ENCODE measurements at regions not wholly inside any gene's neighbourhood (a gene's known extent, or its start where the extent isn't known, plus 50 kb on each side); places are given as distances from the start of the nearest gene placed in this dataset.
"Not testable (repeated sequence)": the region's sequence is repeated elsewhere in the genome, so short reads cannot be mapped to it uniquely, and the experiment has no call there.

DNA sequence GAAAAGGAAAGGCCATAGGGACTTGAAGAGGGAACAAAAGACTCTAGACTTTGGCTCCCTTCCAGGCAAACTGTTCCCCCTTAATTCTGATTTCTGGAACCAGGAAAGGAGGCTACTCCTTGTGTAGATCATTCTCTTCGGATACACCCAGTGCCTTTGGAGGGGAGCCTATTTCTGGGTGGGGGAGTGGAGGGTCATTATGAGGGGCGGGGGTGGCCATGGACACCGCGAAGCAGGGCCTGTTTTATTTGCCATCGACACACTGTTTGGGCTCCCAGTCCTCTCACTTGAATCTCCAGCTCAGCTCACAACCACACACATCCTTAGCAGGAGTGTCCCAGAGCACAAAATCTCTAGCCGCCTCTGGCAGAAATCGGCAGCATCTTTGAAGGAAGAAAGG lies 132.3 kb downstream of the PXDC1 start:
- no peak for DNase-seq (ENCODE audit: low spot score)

DNA sequence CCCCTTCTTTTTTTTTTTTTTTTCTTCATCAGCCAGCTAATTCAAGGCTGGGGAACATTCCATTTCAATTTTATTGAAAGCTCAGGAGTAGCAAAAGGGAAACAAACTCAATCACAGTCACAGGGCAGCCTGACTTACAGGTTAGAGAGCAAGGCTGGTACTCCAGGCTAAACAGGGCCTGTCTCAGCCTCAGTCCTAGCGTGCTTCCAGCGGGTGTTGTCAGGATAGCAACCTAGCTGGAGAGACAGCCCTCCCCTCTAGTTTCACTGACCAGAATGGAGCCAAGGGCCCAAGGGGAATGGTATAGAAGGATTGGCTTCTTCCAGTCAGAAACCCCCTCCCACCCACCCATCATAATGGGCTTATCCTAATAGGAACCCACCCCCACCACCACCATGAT lies 132.9 kb downstream of the PXDC1 start:
- DNase-seq (ENCODE audit: low spot score): no peak

DNA sequence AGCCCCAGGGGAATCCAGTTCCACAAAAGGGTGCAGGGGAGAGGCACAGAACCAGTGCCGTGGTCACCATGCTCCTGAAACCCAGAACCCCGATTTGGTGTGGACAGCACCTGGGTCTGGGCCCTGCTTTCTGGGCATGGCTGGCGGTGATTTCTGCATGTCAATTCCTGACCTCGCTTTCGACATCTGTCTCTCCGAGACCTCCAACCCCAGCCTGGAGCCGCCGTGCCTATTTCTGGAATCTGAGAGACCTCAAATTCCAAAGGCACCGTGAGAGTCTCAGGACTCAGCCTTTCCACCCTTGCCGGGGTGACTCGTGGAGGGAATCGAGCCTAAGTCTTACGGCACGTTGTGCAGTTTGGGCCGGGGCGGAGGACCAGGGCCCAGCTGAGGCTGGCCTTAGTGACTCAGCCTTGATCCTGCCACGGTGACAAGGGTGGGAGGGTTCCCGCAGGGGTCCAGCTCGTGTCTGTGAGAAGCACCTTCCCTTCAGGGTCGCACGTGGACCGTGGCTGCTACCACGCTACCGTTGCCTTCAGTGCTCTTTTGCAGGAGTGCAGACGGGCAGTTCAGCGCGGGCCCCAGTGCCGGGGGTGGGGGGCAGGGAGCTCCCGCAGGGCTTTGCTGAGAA lies 133.7 kb downstream of the PXDC1 start:
- no peak for DNase-seq (ENCODE audit: low spot score)

DNA sequence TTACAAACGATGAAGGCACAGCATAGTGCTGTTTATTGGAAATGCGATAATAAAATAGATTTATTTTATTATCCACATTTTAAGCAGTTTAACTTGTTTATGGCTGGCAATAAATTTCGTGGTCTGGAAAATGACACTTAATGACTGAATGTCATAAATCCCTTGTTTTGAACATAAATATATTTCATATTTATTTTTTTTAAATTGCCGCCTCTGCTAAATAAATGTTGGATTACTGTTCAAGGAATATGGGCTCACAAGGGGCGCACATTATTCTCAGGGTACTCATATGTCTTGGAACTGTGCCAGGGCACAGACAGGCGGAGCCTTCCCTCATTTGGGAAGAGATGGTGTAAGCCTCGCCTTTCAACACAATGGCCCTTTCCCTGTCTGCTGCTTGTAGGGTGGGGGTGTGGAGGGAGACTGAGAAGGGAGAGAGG lies 134.3 kb downstream of the PXDC1 start:
- no peak for DNase-seq (ENCODE audit: low spot score)

DNA sequence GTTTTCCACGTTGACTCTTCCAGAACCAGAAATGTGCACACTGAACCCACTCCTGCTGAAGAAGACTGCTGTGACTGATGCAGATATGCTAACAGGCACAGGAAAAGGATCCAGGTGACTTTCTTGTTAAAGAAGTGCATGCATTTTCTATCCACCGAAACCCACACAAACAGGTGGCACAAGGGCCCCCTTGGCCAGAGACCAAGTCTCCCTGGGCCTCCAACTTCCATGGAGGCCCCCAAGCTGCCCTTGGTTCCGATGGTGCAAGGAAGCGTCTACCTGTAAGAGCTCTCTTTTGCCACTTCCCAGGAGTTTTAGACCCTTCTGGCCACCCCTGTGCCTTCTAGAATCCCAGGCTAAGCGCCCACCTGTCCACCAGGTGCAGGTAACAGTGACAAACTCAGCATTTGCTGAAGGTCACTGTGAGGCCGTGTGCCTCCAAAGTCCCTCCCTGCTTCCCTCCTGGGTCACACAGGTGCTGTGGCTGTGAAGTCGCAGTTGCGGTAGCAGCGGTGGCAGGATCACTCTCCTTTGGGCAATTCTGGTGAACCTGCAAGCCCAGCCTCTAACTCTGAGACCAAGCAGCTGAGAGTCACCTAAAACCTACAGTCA lies 134.8 kb downstream of the PXDC1 start:
- DNase-seq (ENCODE audit: low spot score): no peak

DNA sequence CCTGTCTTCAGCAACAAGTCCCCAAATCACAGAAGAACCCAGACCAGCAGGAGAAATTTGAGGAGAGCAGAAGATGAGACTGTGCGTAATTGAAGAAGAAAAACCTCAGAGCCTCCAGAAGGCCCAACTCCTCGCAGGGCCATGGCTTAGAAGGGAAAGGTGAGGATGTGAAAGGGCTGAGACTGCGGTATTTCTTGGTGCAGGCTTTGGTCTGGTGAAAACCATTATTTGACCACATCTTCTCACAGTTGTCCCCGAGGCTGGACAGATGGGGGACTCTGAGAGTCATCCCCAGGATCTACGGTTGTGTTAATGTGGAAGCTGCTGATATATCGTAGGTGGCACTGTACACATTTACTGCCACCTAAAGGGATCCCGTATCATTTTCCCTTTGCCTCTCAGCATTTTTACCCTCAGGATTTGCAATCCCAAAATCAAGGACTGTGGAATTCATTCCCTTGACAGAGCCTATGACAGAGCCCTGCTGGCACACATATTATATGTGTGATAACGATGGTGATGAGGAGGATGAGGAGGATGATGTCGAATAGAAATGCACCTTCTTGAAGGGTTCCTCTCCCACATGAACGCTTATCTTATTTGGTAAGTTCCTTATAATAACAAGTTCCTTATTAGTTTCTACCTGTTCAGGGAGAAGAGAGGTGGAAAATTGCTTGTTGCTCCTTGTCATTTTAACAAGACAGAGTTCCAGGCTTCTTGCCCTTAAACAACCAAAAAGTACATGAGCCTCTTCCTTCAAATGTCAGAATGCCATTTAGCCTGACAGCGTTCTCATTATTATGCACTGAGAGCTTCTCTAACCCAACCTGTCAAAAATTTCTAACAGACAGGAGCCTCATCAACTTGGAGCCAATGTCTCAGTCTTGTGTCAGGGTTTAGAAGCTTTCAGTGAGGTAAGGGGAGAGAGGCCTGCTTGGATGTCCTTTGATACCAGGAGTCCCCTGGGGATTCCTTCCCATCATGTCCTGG lies 135.8 kb downstream of the PXDC1 start:
- no peak for DNase-seq (ENCODE audit: low spot score)

DNA sequence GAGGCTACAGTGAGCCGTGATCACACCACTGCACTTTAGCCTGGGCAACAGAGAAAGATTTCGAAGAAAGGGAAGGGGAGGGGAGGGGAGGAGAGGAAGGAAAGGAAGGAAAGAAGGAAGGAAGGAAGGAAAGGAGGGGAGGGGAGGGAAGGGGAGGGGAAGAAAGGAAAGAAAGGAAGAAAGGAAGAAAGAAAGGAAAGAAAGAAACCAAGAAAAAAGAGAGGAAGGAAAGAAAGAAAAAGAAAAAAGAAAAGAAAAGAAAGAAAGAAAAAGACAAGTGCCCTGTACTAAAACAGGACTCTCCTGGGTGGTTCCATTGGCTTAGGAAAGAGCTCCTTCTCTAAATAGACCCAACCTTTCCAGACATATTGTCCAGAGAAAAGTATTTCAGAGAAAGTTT lies 136.6 kb downstream of the PXDC1 start:
- DNase-seq (ENCODE audit: low spot score): no peak

DNA sequence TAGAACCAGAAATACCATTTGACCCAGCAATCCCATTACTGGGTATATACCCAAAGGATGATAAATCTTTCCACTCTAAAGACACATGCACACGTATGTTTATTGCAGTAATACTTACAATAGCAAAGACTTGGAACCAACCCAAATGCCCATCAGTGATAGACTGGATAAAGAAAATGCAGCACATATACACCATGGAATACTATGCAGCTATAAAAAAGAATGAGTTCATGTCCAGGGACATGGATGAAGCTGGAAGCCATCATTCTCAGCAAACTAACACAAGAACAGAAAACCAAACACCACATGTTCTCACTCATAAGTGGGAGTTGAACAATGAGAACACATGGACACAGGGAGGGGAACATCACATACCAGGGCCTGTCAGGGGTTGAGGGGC lies 137.9 kb downstream of the PXDC1 start:
- DNase-seq (ENCODE audit: low spot score): not testable (repeated sequence)

DNA sequence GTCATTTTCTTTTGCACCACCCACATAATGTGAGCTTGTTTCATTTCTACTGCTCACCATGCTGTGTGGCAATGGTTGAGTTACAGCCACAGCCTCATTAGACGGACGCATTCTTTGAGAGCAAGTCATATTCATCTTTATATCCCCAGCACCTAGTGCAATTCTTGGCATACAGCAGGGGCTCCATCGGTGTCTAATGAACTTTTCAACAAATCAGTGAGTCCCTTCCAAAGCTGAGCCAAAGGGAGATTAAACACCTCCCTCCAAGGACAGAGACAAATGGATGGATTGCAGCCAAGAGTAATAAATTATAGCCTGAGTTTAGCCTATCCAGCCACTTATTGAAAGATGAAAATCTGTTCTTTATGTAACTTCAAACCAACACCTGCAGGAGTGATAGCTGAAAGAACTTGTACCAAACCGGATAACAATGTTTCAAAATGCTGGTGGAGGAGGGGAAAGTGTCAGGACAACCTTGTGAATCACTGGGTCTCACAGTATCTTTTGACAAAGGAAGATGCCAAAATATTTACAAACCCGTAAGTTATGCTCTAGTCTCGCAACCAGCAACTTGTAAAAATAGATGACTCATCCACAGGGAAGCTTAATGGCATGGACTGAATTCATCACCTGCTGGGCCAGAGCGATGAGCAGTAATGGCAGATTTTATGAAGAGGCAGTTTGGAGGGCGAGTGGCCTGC lies 139.0 kb downstream of the PXDC1 start:
- DNase-seq (ENCODE audit: low spot score): no peak

DNA sequence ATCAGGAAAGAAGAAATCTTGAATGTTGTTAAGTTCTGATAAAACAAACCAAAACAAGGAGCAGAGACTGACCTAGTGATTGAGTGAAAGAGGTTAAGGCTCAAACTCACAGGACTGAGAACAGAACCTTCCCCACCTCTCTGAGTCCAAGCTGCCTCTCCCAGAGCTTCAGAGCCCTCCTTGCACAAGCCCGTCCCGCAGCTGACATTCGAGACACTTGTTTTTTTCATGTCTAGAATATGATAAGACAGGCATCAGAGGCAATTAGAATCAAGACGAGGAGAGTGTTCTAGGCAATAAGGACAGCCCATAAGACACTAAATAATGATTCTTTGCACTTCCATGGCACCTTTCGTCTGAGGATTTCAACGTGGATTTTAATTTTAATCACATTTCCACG lies 140.6 kb downstream of the PXDC1 start:
- no peak for DNase-seq (ENCODE audit: low spot score)

DNA sequence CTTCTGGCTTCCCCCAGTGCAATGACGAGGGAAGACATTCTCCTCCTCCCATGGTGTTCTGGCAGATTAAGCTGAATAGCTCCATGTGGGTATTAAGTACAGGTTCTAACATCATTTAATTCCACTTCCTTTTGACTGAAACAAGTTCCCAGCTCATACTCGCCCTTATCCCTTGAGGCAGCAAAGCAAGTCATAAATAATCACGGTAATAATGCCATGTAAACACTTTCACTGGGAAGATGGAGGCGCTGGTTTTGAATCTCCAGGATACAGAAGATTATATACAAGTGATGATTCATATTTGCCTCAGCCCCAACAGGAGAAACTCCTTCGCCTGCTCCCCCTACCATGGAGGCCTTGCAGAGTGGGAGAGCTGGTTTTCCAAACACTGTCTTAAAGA lies 141.3 kb downstream of the PXDC1 start:
- no peak for DNase-seq (ENCODE audit: low spot score)

DNA sequence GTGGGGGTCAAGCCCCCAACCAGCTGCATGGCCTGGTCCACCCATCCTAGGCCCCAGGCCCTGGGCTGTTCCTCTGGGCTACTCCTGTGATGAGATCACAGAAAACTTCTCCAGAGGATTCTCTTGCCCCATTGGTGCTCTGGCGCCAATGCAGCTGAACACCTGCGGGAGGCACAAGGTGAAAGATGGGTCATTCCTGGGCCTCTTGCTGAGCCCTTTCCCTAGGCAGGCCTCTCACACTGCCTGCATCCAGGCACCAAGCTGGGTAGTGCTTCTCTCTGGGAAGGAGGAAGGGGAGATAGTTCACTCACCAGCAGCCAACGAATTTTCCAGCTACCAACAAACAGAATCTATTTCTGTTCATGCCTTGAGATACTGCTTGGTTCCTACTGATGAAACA lies 142.1 kb downstream of the PXDC1 start:
- no peak for DNase-seq (ENCODE audit: low spot score)

DNA sequence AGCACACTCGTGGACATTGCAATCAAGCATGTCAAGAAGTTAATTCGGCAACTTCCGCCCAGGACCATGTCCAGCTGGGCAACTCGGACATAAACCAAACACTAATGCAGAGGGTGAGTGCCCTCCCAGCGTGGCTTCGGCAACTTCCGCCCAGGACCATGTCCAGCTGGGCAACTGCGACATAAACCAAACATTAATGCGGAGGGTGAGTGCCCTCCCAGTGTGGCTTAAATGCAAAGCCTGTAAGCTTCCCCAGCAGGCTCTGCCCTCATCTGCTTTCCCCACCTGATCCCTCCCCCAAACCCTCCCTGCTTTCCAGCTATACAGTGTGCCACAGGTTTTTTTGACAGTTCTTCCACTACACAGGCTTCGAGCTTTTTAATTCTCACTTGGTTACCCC lies 143.4 kb downstream of the PXDC1 start:
- DNase-seq (ENCODE audit: low spot score): no peak

DNA sequence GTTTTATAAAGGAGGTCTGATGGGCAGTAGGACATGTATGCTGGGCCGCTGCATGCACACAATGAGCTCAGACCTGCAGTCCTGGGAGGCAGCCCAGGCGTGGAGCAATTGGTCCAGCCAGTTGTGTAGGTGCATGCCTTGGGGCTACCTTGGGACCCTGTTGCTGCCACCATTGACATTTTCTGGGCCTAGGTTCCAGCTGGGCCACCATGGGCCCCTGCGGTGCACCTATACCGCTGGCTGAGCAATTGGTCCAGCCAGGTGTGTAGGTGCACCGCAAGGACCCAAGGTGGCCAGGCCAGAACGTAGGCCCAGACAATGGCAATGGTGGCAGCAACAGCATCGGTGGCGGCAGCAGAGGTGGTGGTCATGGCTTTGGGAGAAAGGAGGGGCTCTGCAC lies 143.9 kb downstream of the PXDC1 start:
- no peak for DNase-seq (ENCODE audit: low spot score)

DNA sequence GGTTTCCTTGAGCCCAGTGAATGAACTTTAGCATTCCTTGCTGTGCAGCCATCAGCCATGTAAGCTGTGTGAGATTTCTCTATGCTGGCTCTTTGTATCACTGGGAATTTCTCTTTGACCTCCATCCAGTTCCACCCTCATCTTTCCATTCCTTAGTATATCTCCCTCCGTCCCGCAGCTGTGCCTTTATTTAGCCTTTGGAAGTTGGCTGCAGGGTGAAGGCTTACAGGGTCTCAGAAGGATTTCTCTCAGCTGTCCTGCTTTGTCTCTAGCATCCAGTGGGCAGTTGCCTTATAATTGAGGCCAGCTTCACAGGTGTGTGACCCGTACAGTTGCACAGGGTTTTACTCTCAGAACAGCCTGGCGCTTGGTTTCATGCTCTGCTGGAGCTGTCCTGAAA lies 144.3 kb downstream of the PXDC1 start:
- no peak for DNase-seq (ENCODE audit: low spot score)

DNA sequence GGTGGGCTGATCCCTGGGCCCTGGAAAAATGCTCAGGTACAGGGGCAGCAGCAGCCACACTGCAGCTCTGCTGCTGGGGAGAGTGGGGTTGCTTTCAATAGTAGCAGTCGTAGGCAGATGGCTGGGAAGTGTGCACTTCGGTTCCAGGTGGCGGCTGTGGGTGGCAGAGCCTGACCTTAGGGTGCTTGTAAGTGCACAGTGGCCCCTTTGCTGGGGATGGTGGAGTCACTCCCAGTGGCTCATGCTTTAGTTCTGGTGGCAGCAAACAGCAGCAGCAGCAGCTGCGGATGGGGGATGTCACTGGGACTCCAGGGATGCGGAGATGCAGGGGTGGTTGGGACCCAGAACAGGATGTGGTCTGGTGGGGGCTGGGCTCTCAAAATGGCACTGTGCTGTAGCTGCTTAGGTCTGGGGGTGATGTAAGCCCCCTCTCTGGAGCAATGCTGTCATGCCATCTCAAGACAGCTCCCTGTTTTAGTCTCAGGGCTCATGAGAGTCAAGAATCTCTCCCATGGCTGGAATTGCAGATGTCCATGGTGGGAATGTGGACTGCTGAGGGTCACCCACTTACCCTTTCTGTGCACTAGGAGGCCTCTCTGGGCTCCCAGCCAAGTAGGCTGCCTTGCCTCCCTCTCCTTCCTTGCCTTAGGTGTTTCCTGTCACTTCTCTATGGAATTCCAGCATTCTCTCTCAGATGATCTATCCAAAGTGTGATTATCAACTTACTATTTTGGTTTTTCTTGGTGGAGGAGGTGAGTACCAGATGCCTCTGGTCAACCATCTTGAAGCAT lies 146.7 kb upstream of the SLC22A23 start:
- no peak for DNase-seq (ENCODE audit: low spot score)

DNA sequence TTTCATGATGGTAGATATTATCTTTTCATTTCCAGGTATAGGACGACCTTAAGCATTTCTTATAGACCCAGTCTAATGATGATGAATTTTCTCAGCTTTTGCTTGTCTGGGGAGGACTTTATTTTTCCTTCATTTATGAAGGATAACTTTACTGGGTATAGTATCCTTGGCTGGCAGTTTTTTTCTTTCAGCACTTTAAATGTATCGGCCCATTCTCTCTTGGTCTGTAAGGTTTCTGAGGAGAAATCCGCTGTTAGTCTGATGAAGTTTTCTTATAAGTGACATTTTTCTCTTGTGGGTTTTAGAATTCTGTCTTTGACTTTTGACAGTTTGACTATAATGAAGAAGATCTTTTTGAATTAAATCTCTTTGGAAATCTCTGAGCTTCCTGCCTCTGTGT lies 144.7 kb upstream of the SLC22A23 start:
- no peak for DNase-seq (ENCODE audit: low spot score)

DNA sequence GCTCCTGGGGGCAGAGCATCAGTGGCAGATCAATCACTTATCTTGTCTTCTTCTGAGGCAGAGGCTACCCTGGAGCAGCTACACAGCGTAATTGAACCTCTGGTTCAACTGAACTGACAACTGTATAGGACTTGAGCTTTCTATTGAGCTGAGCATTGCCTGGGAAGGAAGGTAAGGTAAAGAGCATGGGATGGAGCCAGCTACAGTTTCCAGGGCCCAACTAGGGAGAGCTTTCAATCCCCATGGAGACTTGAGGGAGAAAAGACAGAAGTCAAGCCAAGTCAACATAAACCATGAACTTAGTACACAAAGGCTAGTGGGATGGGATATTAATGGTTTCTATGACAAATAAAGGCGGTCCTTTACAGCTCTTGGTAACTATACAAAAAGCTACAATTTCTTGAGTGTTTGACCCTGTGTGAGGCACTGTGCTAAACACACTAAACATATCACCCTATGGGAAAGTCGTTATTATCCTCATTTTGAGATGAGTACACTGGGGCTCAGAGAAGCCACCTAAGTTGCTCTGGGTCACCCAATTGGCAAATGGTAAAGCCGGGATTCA lies 140.7 kb upstream of the SLC22A23 start:
- DNase-seq (ENCODE audit: low spot score): no peak

DNA sequence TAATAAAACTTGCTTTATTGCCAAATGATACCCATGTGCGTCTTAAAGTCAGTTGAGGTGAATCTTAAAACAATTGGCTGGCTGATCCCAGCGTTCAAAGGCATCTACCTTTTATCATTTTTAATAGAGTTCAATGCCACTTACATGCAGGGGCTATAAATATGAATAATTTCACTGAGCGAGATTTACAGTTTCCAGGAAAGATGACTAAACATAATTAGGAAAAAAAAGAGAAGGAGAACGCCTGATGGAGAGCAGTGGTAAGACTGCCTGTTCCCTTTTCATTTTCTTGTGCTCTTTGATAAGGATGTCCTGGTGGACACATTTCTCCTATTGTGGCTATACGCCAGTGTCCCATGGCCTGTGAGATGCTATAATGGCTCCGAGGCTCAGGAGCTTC lies 139.9 kb upstream of the SLC22A23 start:
- no peak for DNase-seq (ENCODE audit: low spot score)

DNA sequence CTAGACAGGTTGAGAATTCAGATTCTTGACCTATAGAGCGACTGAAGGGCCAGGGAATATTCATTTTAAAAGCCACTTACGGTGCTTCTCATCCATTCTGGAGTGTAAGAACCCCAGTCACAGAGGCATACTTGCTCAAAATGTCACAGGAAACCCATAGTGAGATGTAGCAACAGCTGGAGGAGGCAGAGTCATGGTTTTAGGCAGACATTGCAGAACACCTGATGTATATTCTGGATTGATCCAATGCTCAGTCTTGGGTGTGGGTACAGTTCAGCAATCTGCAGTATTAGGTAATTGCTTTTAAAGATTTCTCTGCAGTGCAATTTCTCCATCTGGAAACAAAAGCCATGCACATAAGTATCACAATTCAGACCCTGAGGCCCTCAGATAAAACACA lies 137.4 kb upstream of the SLC22A23 start:
- no peak for DNase-seq (ENCODE audit: low spot score)

DNA sequence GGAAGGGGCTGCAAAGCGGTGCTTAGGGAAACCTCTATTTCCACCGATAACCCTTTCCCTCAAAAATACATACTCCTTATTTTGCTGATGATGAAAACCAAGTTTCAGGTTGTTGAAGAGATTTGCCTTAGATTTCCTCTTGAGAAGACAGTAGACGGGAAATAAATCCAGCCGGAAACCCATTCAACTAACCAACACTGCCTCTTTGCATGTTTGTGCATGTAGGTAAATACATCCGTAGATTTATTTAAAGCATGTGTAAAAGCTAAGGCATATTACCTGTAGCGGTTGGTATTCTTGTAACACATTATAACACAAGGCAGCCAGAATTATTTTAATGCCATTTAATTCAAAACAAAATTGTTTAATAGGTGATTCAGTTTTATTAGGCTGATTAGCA lies 136.3 kb upstream of the SLC22A23 start:
- no peak for DNase-seq (ENCODE audit: low spot score)

Measured in kidney capillary endothelial cell (primary cell).